ENCODE measurements at regions not wholly inside any gene's neighbourhood (a gene's known extent, or its start where the extent isn't known, plus 50 kb on each side); places are given as distances from the start of the nearest gene placed in this dataset.

GRCh38 chr3:88732186-88732585 is 375.2 kb upstream of the EPHA3 start:
- ATAC-seq: no peak
- TF ChIP-seq PATZ1 (CRISPR knock-in tag; IDR thresholded peaks at IDR 0.05; ENCODE audit: borderline replicate concordance) (no peak), ZFP30 (CRISPR knock-in tag; IDR thresholded peaks at IDR 0.05) (no peak), GLIS3 (CRISPR knock-in tag; IDR thresholded peaks at IDR 0.05) (no peak), PPARA (CRISPR knock-in tag; IDR thresholded peaks at IDR 0.05; ENCODE audit: borderline replicate concordance) (no peak), RARB (CRISPR knock-in tag; IDR thresholded peaks at IDR 0.05) (no peak), ZNF565 (CRISPR knock-in tag; conservative IDR thresholded peaks at IDR 0.05; ENCODE audit: low read depth) (no peak), TCF4 (CRISPR knock-in tag; IDR thresholded peaks at IDR 0.05; ENCODE audit: borderline replicate concordance) (no peak), TSHZ2 (CRISPR knock-in tag; IDR thresholded peaks at IDR 0.05) (no peak)

- TF ChIP-seq ZNF565 (CRISPR knock-in tag; conservative IDR thresholded peaks at IDR 0.05; ENCODE audit: low read depth) (no peak), PPARA (CRISPR knock-in tag; IDR thresholded peaks at IDR 0.05; ENCODE audit: borderline replicate concordance) (no peak), CSDC2 (CRISPR knock-in tag; IDR thresholded peaks at IDR 0.05) (no peak), ZC3H10 (CRISPR knock-in tag; IDR thresholded peaks at IDR 0.05) (no peak), ZFP3 (CRISPR knock-in tag; IDR thresholded peaks at IDR 0.05) (no peak), CSRNP3 (CRISPR knock-in tag; IDR thresholded peaks at IDR 0.05) (no peak), TOX (CRISPR knock-in tag; IDR thresholded peaks at IDR 0.05; ENCODE audit: borderline replicate concordance) (no peak), PATZ1 (CRISPR knock-in tag; IDR thresholded peaks at IDR 0.05; ENCODE audit: borderline replicate concordance) (no peak), TCF4 (CRISPR knock-in tag; IDR thresholded peaks at IDR 0.05; ENCODE audit: borderline replicate concordance) (no peak), ZFP30 (CRISPR knock-in tag; IDR thresholded peaks at IDR 0.05) (no peak), TSHZ2 (CRISPR knock-in tag; IDR thresholded peaks at IDR 0.05) (no peak), SNAI2 (CRISPR knock-in tag; IDR thresholded peaks at IDR 0.05) (no peak), RARB (CRISPR knock-in tag; IDR thresholded peaks at IDR 0.05) (no peak), ESRRG (CRISPR knock-in tag; IDR thresholded peaks at IDR 0.05) (no peak)
- ATAC-seq: no peak
Measured at GRCh38 chr3:88742106-88742505, 365.3 kb upstream of the EPHA3 start.

GRCh38 chr3:88742674-88743507 is 364.5 kb upstream of the EPHA3 start:
- no peak for ATAC-seq
- TF ChIP-seq SNAI2 (CRISPR knock-in tag; IDR thresholded peaks at IDR 0.05) (no peak), TCF4 (CRISPR knock-in tag; IDR thresholded peaks at IDR 0.05; ENCODE audit: borderline replicate concordance) (no peak), CSDC2 (CRISPR knock-in tag; IDR thresholded peaks at IDR 0.05) (no peak), TOX (CRISPR knock-in tag; IDR thresholded peaks at IDR 0.05; ENCODE audit: borderline replicate concordance) (no peak), ZNF565 (CRISPR knock-in tag; conservative IDR thresholded peaks at IDR 0.05; ENCODE audit: low read depth) (no peak), ESRRG (CRISPR knock-in tag; IDR thresholded peaks at IDR 0.05) (no peak), ZFP3 (CRISPR knock-in tag; IDR thresholded peaks at IDR 0.05) (no peak), ZNF8 (CRISPR knock-in tag; IDR thresholded peaks at IDR 0.05) (no peak), ZC3H10 (CRISPR knock-in tag; IDR thresholded peaks at IDR 0.05) (no peak), GLIS3 (CRISPR knock-in tag; IDR thresholded peaks at IDR 0.05) (no peak), ZNF70 (CRISPR knock-in tag; IDR thresholded peaks at IDR 0.05) (no peak), RARB (CRISPR knock-in tag; IDR thresholded peaks at IDR 0.05) (no peak), POU6F1 (CRISPR knock-in tag; IDR thresholded peaks at IDR 0.05; ENCODE audit: borderline replicate concordance, low read depth) (no peak), TSHZ2 (CRISPR knock-in tag; IDR thresholded peaks at IDR 0.05) (no peak)

Measured in SK-N-SH treated with all-trans-retinoic acid at 6 μM for 48 hours (cell line).